Stomach (tissue), 8 donors: ENCODE measurements at regions not wholly inside any gene's neighbourhood (a gene's known extent, or its start where the extent isn't known, plus 50 kb on each side); places are given as distances from the start of the nearest gene placed in this dataset.

Experiments
- DNase-seq, 2 donors: peaks; one replicate each; pipeline versions ENCODE4 v3.0.0 to v3.0.0-alpha.2; 2013 to 2019
- H3K27ac ChIP-seq, 5 donors: fragments of 200-600 bp in 4 of 5; sonication (generic) in 4 of 5; one replicate each; pipeline ENCODE4 v1.5.1; 2013 to 2019; ENCODE audit warnings: mild to moderate bottlenecking in 1 of 5, moderate library complexity in 1 of 5
- H3K27me3 ChIP-seq, 3 donors: fragments of 200-600 bp; sonication (generic); one replicate each; pipeline ENCODE4 v1.5.1; 2017 to 2019; ENCODE audit warnings: mixed run types in 1 of 3
- H3K36me3 ChIP-seq, 4 donors: fragments of 200-600 bp; sonication (generic); 1 replicate in 3 of 4; 2 replicates in 1 of 4; pipeline ENCODE4 v1.5.1; 2016 to 2019
- H3K4me1 ChIP-seq, 4 donors: fragments of 200-600 bp; sonication (generic); one replicate each; pipeline ENCODE4 v1.5.1; 2016 to 2019
- H3K4me3 ChIP-seq, 4 donors: fragments of 200-600 bp; sonication (generic) in 3 of 4; one replicate each; pipeline ENCODE4 v1.5.1; 2016 to 2019; ENCODE audit warnings: mild to moderate bottlenecking in 1 of 4
- H3K9me3 ChIP-seq, 4 donors: fragments of 200-600 bp; sonication (generic); one replicate each; pipeline ENCODE4 v1.5.1; 2016 to 2019
- CTCF ChIP-seq, 7 experiments: fragments of 450-650 bp in 4 of 7; fragments of 200-600 bp in 3 of 7; sonication (generic) in 3 of 7; IDR thresholded peaks; one replicate each; pipeline ENCODE4 v1.5.1; 2016 to 2019; ENCODE audit warnings: antibody characterized with exemption in 7 of 7, control low read depth in 2 of 7, mild to moderate bottlenecking in 1 of 7
- EP300 ChIP-seq: sonication (generic); formaldehyde crosslinking; IDR thresholded peaks from one replicate; pipeline ENCODE4 v1.6.1; 2017; ENCODE audit warnings: antibody characterized with exemption
- POLR2A ChIP-seq, 4 donors: fragments of 450-650 bp; IDR thresholded peaks; one replicate each; pipeline ENCODE4 v1.6.1; 2016; ENCODE audit warnings: antibody characterized with exemption in 4 of 4, control low read depth in 2 of 4, mild to moderate bottlenecking in 1 of 4, moderate library complexity in 1 of 4
- POLR2AphosphoS5 ChIP-seq, 3 donors: sonication (generic); formaldehyde crosslinking; IDR thresholded peaks; one replicate each; pipeline ENCODE4 v1.6.1; 2016; ENCODE audit warnings: antibody characterized with exemption in 3 of 3
- WGBS, 5 donors: extraction: QIAGEN DNeasy Blood & Tissue Kit in 3 of 5; methylation state at CpG; one replicate each; pipeline versions ENCODE4 v1.1.5 to v1.1.7; 2013 to 2018; 5-methylcytosine and 5-hydroxymethylcytosine counted together
- intact Hi-C: fragments of 100-400 bp; cut with DNase I; formaldehyde crosslinking; loops from one replicate; pipeline ENCODE4 v1.15.1; 2023; ENCODE audit warnings: low total_unique reads
- donor health status: healthy with polysubstance abuse.
- donor health status: Bipolar disorder and iron deficiency.
- donor health status: healthy.

- no peak for DNase-seq
- no peaks in the 10 kb centered on the region for H3K4me1 ChIP-seq
- 59 to 73% (median 68%) methylated on average over 2 of the region's 2 CpGs for WGBS, 5 donors
- intact Hi-C loops = no loop called here
- H3K27me3 ChIP-seq = no peaks in the 10 kb centered on the region
- no peaks in the 10 kb centered on the region for H3K36me3 ChIP-seq
- peaks cover 4 to 72% (median 36%) of the 10 kb centered on the region in 4 donors for H3K9me3 ChIP-seq
- no peak for TF ChIP-seq POLR2A (IDR thresholded peaks at IDR 0.05)
- TF ChIP-seq EP300 = no peak
- no peak for TF ChIP-seq POLR2AphosphoS5 (IDR thresholded peaks at IDR 0.05)
- TF ChIP-seq CTCF (IDR thresholded peaks at IDR 0.05) = no peak
- no peak overlapping the region for H3K27ac ChIP-seq
- H3K4me3 ChIP-seq = no peak overlapping the region
Observed at GRCh38 chr1:185581020-185581419, 153.2 kb upstream of the HMCN1 start.

- no peak for DNase-seq
- Histone ChIP-seq H3K4me1 (no peaks in the 10 kb centered on the region), H3K27me3 (no peaks in the 10 kb centered on the region), H3K27ac (no peak overlapping the region), H3K9me3 (peaks cover 4 to 51% (median 30%) of the 10 kb centered on the region in 4 donors), H3K36me3 (no peaks in the 10 kb centered on the region), H3K4me3 (no peak overlapping the region)
- TF ChIP-seq POLR2A (IDR thresholded peaks at IDR 0.05) = no peak
- TF ChIP-seq EP300 = no peak
- no peak for TF ChIP-seq CTCF (IDR thresholded peaks at IDR 0.05)
- TF ChIP-seq POLR2AphosphoS5 (IDR thresholded peaks at IDR 0.05) = no peak
- intact Hi-C loops = no loop called here
- 84 to 89% (median 86%) methylated on average over 3 of the region's 3 CpGs for WGBS, 5 donors
Observed at GRCh38 chr1:185578293-185578692, 155.9 kb upstream of the HMCN1 start.

GRCh38 chr1:185574139-185574875 lies 159.9 kb upstream of the HMCN1 start:
- Histone ChIP-seq H3K36me3 (no peaks in the 10 kb centered on the region), H3K27me3 (no peaks in the 10 kb centered on the region), H3K4me3 (no peak overlapping the region), H3K9me3 (peaks cover 4 to 16% (median 11%) of the 10 kb centered on the region in 4 donors), H3K27ac (no peak overlapping the region), H3K4me1 (no peaks in the 10 kb centered on the region)
- no peak for DNase-seq
- intact Hi-C loops = no loop called here
- WGBS, 5 donors = 84 to 96% (median 95%) methylated on average over 4 of the region's 4 CpGs
- no peak for TF ChIP-seq POLR2A (IDR thresholded peaks at IDR 0.05)
- TF ChIP-seq POLR2AphosphoS5 (IDR thresholded peaks at IDR 0.05) = no peak
- no peak for TF ChIP-seq EP300
- TF ChIP-seq CTCF (IDR thresholded peaks at IDR 0.05) = no peak

- H3K27ac ChIP-seq = no peak overlapping the region
- TF ChIP-seq EP300 (no peak), POLR2AphosphoS5 (IDR thresholded peaks at IDR 0.05) (no peak), CTCF (IDR thresholded peaks at IDR 0.05) (no peak), POLR2A (IDR thresholded peaks at IDR 0.05) (no peak)
- no peaks in the 10 kb centered on the region for H3K27me3 ChIP-seq
- no peak for DNase-seq
- 59 to 95% (median 72%) methylated on average over 2 of the region's 2 CpGs for WGBS, 5 donors
- no peak overlapping the region for H3K4me3 ChIP-seq
- peaks cover 3 to 10% (median 6%) of the 10 kb centered on the region in 4 donors for H3K9me3 ChIP-seq
- intact Hi-C loops = no loop called here
- H3K4me1 ChIP-seq = no peaks in the 10 kb centered on the region
- H3K36me3 ChIP-seq = no peaks in the 10 kb centered on the region
Observed at GRCh38 chr1:185573677-185574076, 160.5 kb upstream of the HMCN1 start.
